Astrocyte of the cerebellum (primary cell): ENCODE measurements at regions not wholly inside any gene's neighbourhood (a gene's known extent, or its start where the extent isn't known, plus 50 kb on each side); places are given as distances from the start of the nearest gene placed in this dataset.

Experiments used
- DNase-seq: peaks from one replicate; pipeline ENCODE4 v3.0.0-alpha.2; 2011; ENCODE audit warnings: low read depth
- H3K4me3 ChIP-seq: 2 replicates; pipeline ENCODE4 v1.5.1; 2011; ENCODE audit warnings: mild to moderate bottlenecking, low read depth, low read length, moderate library complexity
- CTCF ChIP-seq: IDR thresholded peaks from 2 replicates; pipeline ENCODE4 v1.5.1; 2012; ENCODE audit warnings: low read length, low read depth, moderate library complexity, mild to moderate bottlenecking; ENCODE audit errors: missing control alignments
- in situ Hi-C: cut with HindIII; loops from 2 replicates; pipeline ENCODE4 v1.10.0; 2017; ENCODE audit warnings: low sequenced_read_pairs

- no peak for DNase-seq
- in situ Hi-C loops = no loop called here
- no peak overlapping the region for H3K4me3 ChIP-seq
- TF ChIP-seq CTCF = no peak
Measured at GRCh38 chr1:218796773-218797172, 376.9 kb upstream of the LYPLAL1 start.

GRCh38 chr1:218802799-218803198 lies 370.9 kb upstream of the LYPLAL1 start:
- in situ Hi-C loops = no loop called here
- DNase-seq = no peak
- no peak overlapping the region for H3K4me3 ChIP-seq
- no peak for TF ChIP-seq CTCF

GRCh38 chr1:218803351-218803997 lies 370.2 kb upstream of the LYPLAL1 start:
- no peak overlapping the region for H3K4me3 ChIP-seq
- TF ChIP-seq CTCF = no peak
- in situ Hi-C loops = no loop called here
- DNase-seq = no peak

- no peak overlapping the region for H3K4me3 ChIP-seq
- DNase-seq = no peak
- TF ChIP-seq CTCF = no peak
- in situ Hi-C loops = no loop called here
Measured at GRCh38 chr1:218804014-218804785, 369.5 kb upstream of the LYPLAL1 start.

- DNase-seq = no peak
- in situ Hi-C loops = no loop called here
- no peak overlapping the region for H3K4me3 ChIP-seq
- no peak for TF ChIP-seq CTCF
Measured at GRCh38 chr1:218809061-218809460, 364.6 kb upstream of the LYPLAL1 start.

GRCh38 chr1:218809625-218810024 lies 364.1 kb upstream of the LYPLAL1 start:
- no peak for TF ChIP-seq CTCF
- in situ Hi-C loops = no loop called here
- no peak for DNase-seq
- no peak overlapping the region for H3K4me3 ChIP-seq
